GM12878 (cell line): ENCODE measurements at regions not wholly inside any gene's neighbourhood (a gene's known extent, or its start where the extent isn't known, plus 50 kb on each side); places are given as distances from the start of the nearest gene placed in this dataset.

ENCODE experiments used
- ATAC-seq: fragments of 200-7000 bp; cut with Tn5 transposase; 3 replicates; pipeline ENCODE4 v1.9.1; 2020; ENCODE audit warnings: mild to moderate bottlenecking, moderate library complexity
- BruUV-seq: library from RNA; stranded (reverse); fragments of 400-500 nt; replicated peaks from 2 replicates; lab custom pipeline; 2021; lab: Mats Ljungman, UMichigan
- CTCF ChIA-PET: fragments of 300-600 bp; sonication (Branson Sonifier 250); formaldehyde crosslinking; extraction: SDS; loops from one replicate; lab custom pipeline; 2021; ENCODE audit warnings: inconsistent platforms; lab: Yijun Ruan, JAX
- POLR2A ChIA-PET: fragments of 350-600 bp; formaldehyde crosslinking; extraction: SDS; loops from one replicate; lab custom pipeline; 2021; ENCODE audit warnings: inconsistent platforms; lab: Charles Lee
- RAD21 ChIA-PET: fragments of 300-600 bp; sonication (Branson Sonifier 250); formaldehyde crosslinking; loops from one replicate; lab custom pipeline; 2023; ENCODE audit warnings: antibody characterized with exemption; ENCODE audit not compliant: unreplicated experiment; lab: Charles Lee
- SMC1A ChIA-PET: fragments of 300-600 bp; sonication (Branson Sonifier 250); formaldehyde crosslinking; loops from one replicate; lab custom pipeline; 2023; ENCODE audit not compliant: unreplicated experiment, uncharacterized antibody; lab: Charles Lee
- DNase-seq: peaks from one replicate; pipeline ENCODE4 v3.0.0-alpha.2; 2011; ENCODE audit warnings: low read depth, low spot score
- FAIRE-seq: peaks from 3 replicates; lab custom pipeline; 2011; peaks lifted over from hg19 to GRCh38; lab: Jason Lieb, UNC
- H2AFZ ChIP-seq: 2 replicates; pipeline ENCODE4 v1.6.0; 2011; ENCODE audit warnings: low read depth, low read length, control low read depth; ENCODE audit not compliant: control insufficient read depth
- H3K27ac ChIP-seq: 2 replicates; pipeline ENCODE4 v1.5.1; 2011; ENCODE audit warnings: control low read depth; ENCODE audit not compliant: control insufficient read depth, insufficient read depth
- H3K27me3 ChIP-seq, 2 experiments: replicated peaks in 1 of 2; 2 replicates each; pipeline versions ENCODE4 v1.6.0 to v1.6.1; 2011; ENCODE audit warnings: low read length in 1 of 2; ENCODE audit not compliant: control insufficient read depth in 2 of 2, insufficient read depth in 2 of 2
- H3K36me3 ChIP-seq, 2 experiments: 2 replicates each; pipeline ENCODE4 v1.5.1; 2011; ENCODE audit warnings: low read length in 1 of 2; ENCODE audit not compliant: control insufficient read depth in 2 of 2, insufficient read depth in 2 of 2
- H3K4me1 ChIP-seq: 2 replicates; pipeline ENCODE4 v1.6.1; 2011; ENCODE audit warnings: mild to moderate bottlenecking, low read length, moderate library complexity, mixed read lengths; ENCODE audit not compliant: control insufficient read depth, insufficient read depth
- H3K4me2 ChIP-seq: 2 replicates; pipeline ENCODE4 v1.6.0; 2011; ENCODE audit warnings: control low read depth; ENCODE audit not compliant: control insufficient read depth, insufficient read depth
- H3K4me3 ChIP-seq: fragments of 200-600 bp; sonication (generic); 2 replicates; pipeline ENCODE4 v1.5.1; 2016
- H3K79me2 ChIP-seq: 2 replicates; pipeline ENCODE4 v1.6.0; 2011; ENCODE audit warnings: low read length; ENCODE audit not compliant: control insufficient read depth, insufficient read depth
- H3K9ac ChIP-seq: 2 replicates; pipeline ENCODE4 v1.8.0; 2011; ENCODE audit warnings: low read length, control low read depth, mixed read lengths; ENCODE audit not compliant: control insufficient read depth, insufficient read depth
- H3K9me3 ChIP-seq: replicated peaks from 3 replicates; pipeline ENCODE4 v1.5.1; 2011; ENCODE audit warnings: mild to moderate bottlenecking, low read length; ENCODE audit not compliant: control insufficient read depth, insufficient read depth
- H4K20me1 ChIP-seq: 2 replicates; pipeline ENCODE4 v1.6.0; 2011; ENCODE audit not compliant: control insufficient read depth, insufficient read depth
- EGR1 ChIP-seq, 2 experiments: IDR thresholded peaks; 1 replicate in 1 of 2; 2 replicates in 1 of 2; pipeline ENCODE4 v1.6.1; 2011 to 2012; ENCODE audit warnings: low read depth in 2 of 2, low read length in 2 of 2, borderline replicate concordance in 1 of 2, mild to moderate bottlenecking in 1 of 2, moderate library complexity in 1 of 2
- EZH2 ChIP-seq: IDR thresholded peaks from 2 replicates; pipeline ENCODE4 v1.6.1; 2012; ENCODE audit warnings: low read depth, mild to moderate bottlenecking, control low read depth, inconsistent platforms, low read length, borderline replicate concordance; ENCODE audit not compliant: control insufficient read depth
- NFXL1 ChIP-seq: fragments of 450-650 bp; IDR thresholded peaks from 2 replicates; pipeline ENCODE4 v1.6.1; 2017; ENCODE audit warnings: antibody characterized with exemption, mild to moderate bottlenecking, borderline replicate concordance
- SRF ChIP-seq, 2 experiments: IDR thresholded peaks; 2 replicates each; pipeline ENCODE4 v1.6.1; 2011; ENCODE audit warnings: low read depth in 2 of 2, low read length in 2 of 2, mild to moderate bottlenecking in 1 of 2, moderate library complexity in 1 of 2
- ZNF274 ChIP-seq: IDR thresholded peaks from one replicate; pipeline ENCODE4 v1.8.0; 2011; ENCODE audit not compliant: insufficient read length, insufficient read depth
- ZNF592 ChIP-seq: fragments of 450-650 bp; IDR thresholded peaks from 2 replicates; pipeline ENCODE4 v1.6.1; 2017; ENCODE audit warnings: mild to moderate bottlenecking, moderate library complexity
- WGBS: methylation state at CpG from one replicate; pipeline ENCODE4 v1.1.6; 2016; ENCODE audit warnings: low lambda C conversion rate; ENCODE audit not compliant: insufficient replicate concordance, insufficient coverage; ENCODE audit errors: missing lambda C conversion rate; 5-methylcytosine and 5-hydroxymethylcytosine counted together
- in situ Hi-C: fragments of 300-500 bp; cut with MboI; formaldehyde crosslinking; loops from 9 replicates; pipeline ENCODE4 v1.14.3; 2018; ENCODE audit warnings: mixed read lengths
- intact Hi-C: fragments of 100-400 bp; cut with micrococcal nuclease; formaldehyde crosslinking; loops from one replicate; pipeline ENCODE4 v1.14.2; 2022; ENCODE audit not compliant: unreplicated experiment
- TF ChIP-seq, protein P1 (sequence below): IDR thresholded peaks from 2 replicates; pipeline ENCODE4 v1.6.1; 2012; ENCODE audit warnings: low read depth, low read length, improper control_type of control experiment

GRCh38 chr15:81923561-81924350, 122.1 kb downstream of the MEX3B start:
- TF ChIP-seq ZNF274 (no peak), EGR1 (IDR thresholded peaks at IDR 0.05; ENCODE audit: borderline replicate concordance in 1 of 2, low read depth in 2 of 2, low read length in 2 of 2) (no peak), ZNF592 (no peak), NFXL1 (no peak), EZH2 (no peak), SRF (IDR thresholded peaks at IDR 0.05; ENCODE audit: low read depth in 2 of 2, low read length in 2 of 2) (no peak)
- TF ChIP-seq, protein P1, sequence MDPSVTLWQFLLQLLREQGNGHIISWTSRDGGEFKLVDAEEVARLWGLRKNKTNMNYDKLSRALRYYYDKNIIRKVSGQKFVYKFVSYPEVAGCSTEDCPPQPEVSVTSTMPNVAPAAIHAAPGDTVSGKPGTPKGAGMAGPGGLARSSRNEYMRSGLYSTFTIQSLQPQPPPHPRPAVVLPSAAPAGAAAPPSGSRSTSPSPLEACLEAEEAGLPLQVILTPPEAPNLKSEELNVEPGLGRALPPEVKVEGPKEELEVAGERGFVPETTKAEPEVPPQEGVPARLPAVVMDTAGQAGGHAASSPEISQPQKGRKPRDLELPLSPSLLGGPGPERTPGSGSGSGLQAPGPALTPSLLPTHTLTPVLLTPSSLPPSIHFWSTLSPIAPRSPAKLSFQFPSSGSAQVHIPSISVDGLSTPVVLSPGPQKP = no peak
- FAIRE-seq (no peak), DNase-seq (no peak), ATAC-seq (no peak)
- H3K27ac ChIP-seq = no peak overlapping the region
- no peaks in the 10 kb centered on the region for H3K4me1 ChIP-seq
- intact Hi-C loops (no loop called here), in situ Hi-C loops (no loop called here)
- 13% methylated on average over 4 of the region's 4 CpGs for WGBS
- no peak overlapping the region for H3K4me3 ChIP-seq
- no peaks in the 10 kb centered on the region for H3K36me3 ChIP-seq
- H3K9me3 ChIP-seq = peaks cover 3% of the 10 kb centered on the region; the same call in 1 of the 3 replicates
- SMC1A ChIA-PET = no interaction called here
- no peaks in the 10 kb centered on the region for H4K20me1 ChIP-seq
- CTCF ChIA-PET = no interaction called here
- H3K4me2 ChIP-seq = no peak overlapping the region
- no peaks in the 10 kb centered on the region for H3K79me2 ChIP-seq
- no TSS peak for BruUV-seq
- H2AFZ ChIP-seq = no peak overlapping the region
- no peak overlapping the region for H3K9ac ChIP-seq
- POLR2A ChIA-PET = no interaction called here
- RAD21 ChIA-PET = no interaction called here
- H3K27me3 ChIP-seq = no peaks in the 10 kb centered on the region
